Left hindlimb (tissue), 1 donor: ENCODE measurements at regions not wholly inside any gene's neighbourhood (a gene's known extent, or its start where the extent isn't known, plus 50 kb on each side); places are given as distances from the start of the nearest gene placed in this dataset.

ENCODE experiments used
- DNase-seq: peaks from one replicate; pipeline ENCODE4 v3.0.0-alpha.2; 2018

GRCh38 chr3:178455946-178456345 is 80.3 kb upstream of the KCNMB2 start:
- no peak for DNase-seq

GRCh38 chr3:178456621-178457285 is 79.5 kb upstream of the KCNMB2 start:
- no peak for DNase-seq

GRCh38 chr3:178457511-178457910 is 78.7 kb upstream of the KCNMB2 start:
- no peak for DNase-seq

GRCh38 chr3:178458313-178459037 is 77.8 kb upstream of the KCNMB2 start:
- DNase-seq: no peak

- DNase-seq: no peak
These were observed 77.2 kb upstream of the KCNMB2 start for GRCh38 chr3:178459038-178459410.

- no peak for DNase-seq
These were observed 70.7 kb upstream of the KCNMB2 start for GRCh38 chr3:178465260-178466180.

- no peak for DNase-seq
These were observed 63.3 kb upstream of the KCNMB2 start for GRCh38 chr3:178472941-178473340.

- no peak for DNase-seq
These were observed 61.7 kb upstream of the KCNMB2 start for GRCh38 chr3:178474526-178474925.

- no peak for DNase-seq
These were observed 61.2 kb upstream of the KCNMB2 start for GRCh38 chr3:178475062-178475461.

GRCh38 chr3:178476886-178477285 is 59.4 kb upstream of the KCNMB2 start:
- no peak for DNase-seq

GRCh38 chr3:178479446-178479845 is 56.8 kb upstream of the KCNMB2 start:
- DNase-seq: no peak

- DNase-seq: no peak
These were observed 56.4 kb upstream of the KCNMB2 start for GRCh38 chr3:178479860-178480259.

- no peak for DNase-seq
These were observed 56.0 kb upstream of the KCNMB2 start for GRCh38 chr3:178480274-178480673.

- no peak for DNase-seq
These were observed 55.4 kb upstream of the KCNMB2 start for GRCh38 chr3:178480795-178481194.

GRCh38 chr3:178482981-178483380 is 53.3 kb upstream of the KCNMB2 start:
- DNase-seq: no peak

GRCh38 chr3:178483704-178484103 is 52.5 kb upstream of the KCNMB2 start:
- DNase-seq: no peak

- no peak for DNase-seq
These were observed 50.5 kb upstream of the KCNMB2 start for GRCh38 chr3:178485756-178486155.
